ENCODE measurements at regions not wholly inside any gene's neighbourhood (a gene's known extent, or its start where the extent isn't known, plus 50 kb on each side); places are given as distances from the start of the nearest gene placed in this dataset.

- WGBS, 2 donors = 75 to 76% methylated on average over 1 of the region's 1 CpG
- no peaks in the 10 kb centered on the region for H3K4me1 ChIP-seq
- no peak for DNase-seq
- no peak overlapping the region for H3K4me3 ChIP-seq
- no peak for TF ChIP-seq CTCF (IDR thresholded peaks at IDR 0.05)
- intact Hi-C loops (cut with DNase I) = no loop called here
- no peaks in the 10 kb centered on the region for H3K27me3 ChIP-seq
- no peaks in the 10 kb centered on the region for H3K9me3 ChIP-seq
- H3K36me3 ChIP-seq = no peaks in the 10 kb centered on the region
- no peak overlapping the region for H3K27ac ChIP-seq
These were observed 948.6 kb upstream of the EDIL3 start for GRCh38 chr5:85333276-85333675.

- no peak for DNase-seq
- no peaks in the 10 kb centered on the region for H3K36me3 ChIP-seq
- no peak overlapping the region for H3K4me3 ChIP-seq
- 54 to 81% methylated on average over 5 of the region's 5 CpGs for WGBS, 2 donors
- TF ChIP-seq POLR2AphosphoS5 (IDR thresholded peaks at IDR 0.05) (no peak), EP300 (IDR thresholded peaks at IDR 0.05) (no peak), POLR2A (IDR thresholded peaks at IDR 0.05) (no peak), CTCF (IDR thresholded peaks at IDR 0.05) (no peak)
- no peaks in the 10 kb centered on the region for H3K4me1 ChIP-seq
- intact Hi-C loops (cut with DNase I) = no loop called here
- H3K27me3 ChIP-seq = no peaks in the 10 kb centered on the region
- no peak overlapping the region for H3K27ac ChIP-seq
- H3K9me3 ChIP-seq = no peaks in the 10 kb centered on the region
These were observed 952.8 kb upstream of the EDIL3 start for GRCh38 chr5:85337435-85337834.

GRCh38 chr5:85340790-85341189, 956.1 kb upstream of the EDIL3 start:
- no peak for DNase-seq
- H3K9me3 ChIP-seq = no peaks in the 10 kb centered on the region
- H3K4me1 ChIP-seq = no peaks in the 10 kb centered on the region
- H3K4me3 ChIP-seq = no peak overlapping the region
- intact Hi-C loops (cut with DNase I) = no loop called here
- no peak for TF ChIP-seq POLR2AphosphoS5 (IDR thresholded peaks at IDR 0.05)
- no peak for TF ChIP-seq CTCF (IDR thresholded peaks at IDR 0.05)
- TF ChIP-seq POLR2A (IDR thresholded peaks at IDR 0.05) = no peak
- no peak for TF ChIP-seq EP300 (IDR thresholded peaks at IDR 0.05)
- H3K27me3 ChIP-seq = no peaks in the 10 kb centered on the region
- H3K36me3 ChIP-seq = no peaks in the 10 kb centered on the region
- no peak overlapping the region for H3K27ac ChIP-seq

GRCh38 chr5:85345818-85346217, 961.1 kb upstream of the EDIL3 start:
- H3K9me3 ChIP-seq = no peaks in the 10 kb centered on the region
- no peaks in the 10 kb centered on the region for H3K27me3 ChIP-seq
- H3K4me1 ChIP-seq = no peaks in the 10 kb centered on the region
- WGBS, 2 donors = 63 to 84% methylated on average over 2 of the region's 2 CpGs
- no peak for DNase-seq
- H3K36me3 ChIP-seq = no peaks in the 10 kb centered on the region
- intact Hi-C loops (cut with DNase I) = no loop called here
- H3K4me3 ChIP-seq = no peak overlapping the region
- no peak for TF ChIP-seq EP300 (IDR thresholded peaks at IDR 0.05)
- TF ChIP-seq POLR2AphosphoS5 (IDR thresholded peaks at IDR 0.05) = no peak
- no peak for TF ChIP-seq CTCF (IDR thresholded peaks at IDR 0.05)
- no peak for TF ChIP-seq POLR2A (IDR thresholded peaks at IDR 0.05)
- H3K27ac ChIP-seq = no peak overlapping the region

- no peak for TF ChIP-seq POLR2A (IDR thresholded peaks at IDR 0.05)
- no peak for TF ChIP-seq EP300 (IDR thresholded peaks at IDR 0.05)
- TF ChIP-seq CTCF (IDR thresholded peaks at IDR 0.05) = no peak
- TF ChIP-seq POLR2AphosphoS5 (IDR thresholded peaks at IDR 0.05) = no peak
- 85% methylated on average over 1 of the region's 1 CpG for WGBS, 2 donors
- DNase-seq = no peak
These were observed 972.6 kb upstream of the EDIL3 start for GRCh38 chr5:85357309-85357708.

More at GRCh38 chr5:85357309-85357708, 972.6 kb upstream of the EDIL3 start:
- Histone ChIP-seq H3K4me3 (no peak overlapping the region), H3K27me3 (no peaks in the 10 kb centered on the region), H3K36me3 (no peaks in the 10 kb centered on the region), H3K27ac (no peak overlapping the region), H3K4me1 (no peaks in the 10 kb centered on the region), H3K9me3 (no peaks in the 10 kb centered on the region)
- intact Hi-C loops (cut with DNase I) = no loop called here
